Liver (tissue), 8 donors: ENCODE measurements at regions not wholly inside any gene's neighbourhood (a gene's known extent, or its start where the extent isn't known, plus 50 kb on each side); places are given as distances from the start of the nearest gene placed in this dataset.

ENCODE experiments used
- DNase-seq: peaks from one replicate; pipeline ENCODE4 v3.0.0-alpha.2; 2017; ENCODE audit warnings: low spot score
- H3K27ac ChIP-seq, 2 donors: one replicate each; pipeline ENCODE4 v1.7.0; 2013; ENCODE audit warnings: inconsistent platforms in 2 of 2, low read length in 2 of 2, control low read depth in 1 of 2, low read depth in 1 of 2, mild to moderate bottlenecking in 1 of 2
- H3K27me3 ChIP-seq, 4 donors: one replicate each; pipeline versions ENCODE4 v1.6.1 to v1.7.0; 2013; ENCODE audit warnings: low read length in 3 of 4, inconsistent platforms in 1 of 4, mild to moderate bottlenecking in 1 of 4, moderate library complexity in 1 of 4; ENCODE audit not compliant: control insufficient read depth in 4 of 4, insufficient read depth in 4 of 4
- H3K36me3 ChIP-seq, 4 donors: one replicate each; pipeline versions ENCODE4 v1.6.1 to v1.7.0; 2013; ENCODE audit warnings: low read length in 3 of 4, mild to moderate bottlenecking in 3 of 4, low read depth in 1 of 4, moderate library complexity in 1 of 4; ENCODE audit not compliant: control insufficient read depth in 4 of 4, insufficient read depth in 3 of 4
- H3K4me1 ChIP-seq, 4 donors: one replicate each; pipeline versions ENCODE4 v1.6.1 to v1.7.0; 2013; ENCODE audit warnings: low read length in 3 of 4, mild to moderate bottlenecking in 3 of 4, moderate library complexity in 1 of 4; ENCODE audit not compliant: control insufficient read depth in 4 of 4, insufficient read depth in 4 of 4
- H3K4me3 ChIP-seq, 3 donors: one replicate each; pipeline versions ENCODE4 v1.6.1 to v1.7.0; 2013; ENCODE audit warnings: low read length in 3 of 3, control low read depth in 1 of 3, low read depth in 1 of 3, mild to moderate bottlenecking in 1 of 3
- H3K9ac ChIP-seq, 2 donors: one replicate each; pipeline ENCODE4 v1.7.0; 2013; ENCODE audit warnings: low read length in 2 of 2, mild to moderate bottlenecking in 2 of 2, moderate library complexity in 2 of 2, control low read depth in 1 of 2, low read depth in 1 of 2
- H3K9me3 ChIP-seq, 4 donors: one replicate each; pipeline versions ENCODE4 v1.6.1 to v1.7.0; 2013; ENCODE audit warnings: low read length in 3 of 4; ENCODE audit not compliant: control insufficient read depth in 4 of 4
- ATF3 ChIP-seq: IDR thresholded peaks from 2 replicates; pipeline ENCODE4 v1.6.1; 2016; ENCODE audit warnings: antibody characterized with exemption
- EGR1 ChIP-seq, 2 donors: IDR thresholded peaks; 2 replicates each; pipeline ENCODE4 v1.6.1; 2016 to 2018; ENCODE audit warnings: antibody characterized with exemption in 2 of 2, low read depth in 2 of 2
- FOXA1 ChIP-seq: IDR thresholded peaks from 2 replicates; pipeline ENCODE4 v1.6.1; 2016; ENCODE audit warnings: antibody characterized with exemption
- FOXA2 ChIP-seq: IDR thresholded peaks from 2 replicates; pipeline ENCODE4 v1.6.1; 2016; ENCODE audit warnings: antibody characterized with exemption
- GABPA ChIP-seq, 2 donors: IDR thresholded peaks in 1 of 2; conservative IDR thresholded peaks in 1 of 2; 2 replicates each; pipeline ENCODE4 v1.6.1; 2016; ENCODE audit warnings: antibody characterized with exemption in 2 of 2, mild to moderate bottlenecking in 1 of 2, moderate library complexity in 1 of 2
- HNF4G ChIP-seq: IDR thresholded peaks from 2 replicates; pipeline ENCODE4 v1.6.1; 2016; ENCODE audit warnings: antibody characterized with exemption
- JUND ChIP-seq, 2 donors: IDR thresholded peaks; 2 replicates each; pipeline ENCODE4 v1.6.1; 2016; ENCODE audit warnings: antibody characterized with exemption in 2 of 2
- MAX ChIP-seq: IDR thresholded peaks from 2 replicates; pipeline ENCODE4 v1.6.1; 2016; ENCODE audit warnings: antibody characterized with exemption
- NR2F2 ChIP-seq: IDR thresholded peaks from 2 replicates; pipeline ENCODE4 v1.6.1; 2016; ENCODE audit warnings: antibody characterized with exemption
- RAD21 ChIP-seq, 2 donors: IDR thresholded peaks; 2 replicates each; pipeline ENCODE4 v1.6.1; 2016; ENCODE audit warnings: antibody characterized with exemption in 2 of 2, mild to moderate bottlenecking in 2 of 2
- RXRA ChIP-seq, 2 donors: IDR thresholded peaks; 2 replicates each; pipeline ENCODE4 v1.6.1; 2017 to 2018; ENCODE audit warnings: antibody characterized with exemption in 2 of 2, mild to moderate bottlenecking in 1 of 2
- SP1 ChIP-seq: IDR thresholded peaks from 2 replicates; pipeline ENCODE4 v1.6.1; 2018; ENCODE audit warnings: antibody characterized with exemption, mild to moderate bottlenecking
- TAF1 ChIP-seq: conservative IDR thresholded peaks from 2 replicates; pipeline ENCODE4 v1.6.1; 2016; ENCODE audit warnings: antibody characterized with exemption, mild to moderate bottlenecking
- YY1 ChIP-seq: IDR thresholded peaks from 2 replicates; pipeline ENCODE4 v1.6.1; 2016; ENCODE audit warnings: antibody characterized with exemption, mild to moderate bottlenecking
- ZBTB33 ChIP-seq: IDR thresholded peaks from 2 replicates; pipeline ENCODE4 v1.6.1; 2016; ENCODE audit warnings: antibody characterized with exemption
- WGBS: extraction: QIAGEN DNeasy Blood & Tissue Kit; methylation state at CpG from one replicate; pipeline ENCODE4 v1.1.7; 2013; 5-methylcytosine and 5-hydroxymethylcytosine counted together
- TF ChIP-seq, protein P1 (sequence below): IDR thresholded peaks from 2 replicates; pipeline ENCODE4 v1.6.1; 2016; ENCODE audit warnings: antibody characterized with exemption, mild to moderate bottlenecking
- TF ChIP-seq, protein P2 (sequence below): fragments of 150-350 bp; IDR thresholded peaks from 2 replicates; pipeline ENCODE4 v1.5.1; 2017; ENCODE audit warnings: improper control_type of control experiment, low read depth, low read length; ENCODE audit not compliant: missing input control
- donor health status: healthy.
- donor health status: healthy.
- donor health status: healthy.
- donor health status: healthy.
- donor health status: healthy.

DNA sequence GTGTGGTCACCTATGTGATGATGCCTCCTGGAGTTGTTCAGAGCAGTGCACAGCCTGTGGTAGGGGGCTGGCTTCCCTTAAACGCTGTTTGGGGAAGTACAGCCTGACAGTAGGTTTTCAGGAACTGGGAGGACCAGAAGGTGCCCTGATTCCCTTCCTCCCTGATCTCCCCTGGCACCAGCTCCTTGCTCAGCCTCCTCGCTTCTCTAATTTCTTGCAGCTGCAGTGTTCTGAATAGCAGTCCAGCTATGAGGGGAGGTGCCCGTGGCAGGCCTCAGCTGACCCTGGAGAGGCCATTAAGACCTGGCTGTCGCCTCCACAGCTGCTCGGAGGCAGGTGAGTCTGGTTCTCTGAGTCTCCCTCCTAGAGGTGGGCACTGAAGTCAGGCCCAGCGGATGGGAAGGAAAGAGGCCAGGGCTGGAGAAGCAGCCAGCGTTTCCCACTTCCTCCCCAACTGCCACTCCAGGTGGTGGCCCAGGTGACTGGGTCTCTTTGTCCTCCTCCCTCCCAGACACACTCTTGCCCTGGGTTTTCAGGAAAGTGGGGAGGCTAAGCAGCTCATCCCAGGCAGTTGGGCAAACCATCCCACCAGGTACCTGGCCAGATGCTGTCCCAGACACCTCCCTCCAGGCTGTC is 52.0 kb upstream of the RPL11 start:
- no peak overlapping the region for H3K27ac ChIP-seq
- H3K27me3 ChIP-seq: no peaks in the 10 kb centered on the region
- TF ChIP-seq ZBTB33 (no peak), YY1 (no peak), JUND (IDR thresholded peaks at IDR 0.05) (no peak), NR2F2 (no peak), FOXA2 (no peak), ATF3 (no peak), RAD21 (IDR thresholded peaks at IDR 0.05) (no peak), TAF1 (no peak), GABPA (IDR thresholded peaks at IDR 0.05 in 1 of 2, conservative IDR thresholded peaks at IDR 0.05 in 1 of 2) (no peak), EGR1 (IDR thresholded peaks at IDR 0.05; ENCODE audit: low read depth in 2 of 2) (no peak), FOXA1 (no peak), RXRA (IDR thresholded peaks at IDR 0.05) (no peak), MAX (no peak), SP1 (no peak), HNF4G (no peak)
- TF ChIP-seq, protein P1, sequence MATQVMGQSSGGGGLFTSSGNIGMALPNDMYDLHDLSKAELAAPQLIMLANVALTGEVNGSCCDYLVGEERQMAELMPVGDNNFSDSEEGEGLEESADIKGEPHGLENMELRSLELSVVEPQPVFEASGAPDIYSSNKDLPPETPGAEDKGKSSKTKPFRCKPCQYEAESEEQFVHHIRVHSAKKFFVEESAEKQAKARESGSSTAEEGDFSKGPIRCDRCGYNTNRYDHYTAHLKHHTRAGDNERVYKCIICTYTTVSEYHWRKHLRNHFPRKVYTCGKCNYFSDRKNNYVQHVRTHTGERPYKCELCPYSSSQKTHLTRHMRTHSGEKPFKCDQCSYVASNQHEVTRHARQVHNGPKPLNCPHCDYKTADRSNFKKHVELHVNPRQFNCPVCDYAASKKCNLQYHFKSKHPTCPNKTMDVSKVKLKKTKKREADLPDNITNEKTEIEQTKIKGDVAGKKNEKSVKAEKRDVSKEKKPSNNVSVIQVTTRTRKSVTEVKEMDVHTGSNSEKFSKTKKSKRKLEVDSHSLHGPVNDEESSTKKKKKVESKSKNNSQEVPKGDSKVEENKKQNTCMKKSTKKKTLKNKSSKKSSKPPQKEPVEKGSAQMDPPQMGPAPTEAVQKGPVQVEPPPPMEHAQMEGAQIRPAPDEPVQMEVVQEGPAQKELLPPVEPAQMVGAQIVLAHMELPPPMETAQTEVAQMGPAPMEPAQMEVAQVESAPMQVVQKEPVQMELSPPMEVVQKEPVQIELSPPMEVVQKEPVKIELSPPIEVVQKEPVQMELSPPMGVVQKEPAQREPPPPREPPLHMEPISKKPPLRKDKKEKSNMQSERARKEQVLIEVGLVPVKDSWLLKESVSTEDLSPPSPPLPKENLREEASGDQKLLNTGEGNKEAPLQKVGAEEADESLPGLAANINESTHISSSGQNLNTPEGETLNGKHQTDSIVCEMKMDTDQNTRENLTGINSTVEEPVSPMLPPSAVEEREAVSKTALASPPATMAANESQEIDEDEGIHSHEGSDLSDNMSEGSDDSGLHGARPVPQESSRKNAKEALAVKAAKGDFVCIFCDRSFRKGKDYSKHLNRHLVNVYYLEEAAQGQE: no peak
- no peaks in the 10 kb centered on the region for H3K36me3 ChIP-seq
- no peak overlapping the region for H3K4me3 ChIP-seq
- no peak overlapping the region for H3K9ac ChIP-seq
- 78% methylated on average over 7 of the region's 7 CpGs for WGBS
- no peaks in the 10 kb centered on the region for H3K9me3 ChIP-seq
- DNase-seq: no peak
- H3K4me1 ChIP-seq: peaks cover 0 to 7% (median 5%) of the 10 kb centered on the region in 4 donors

GRCh38 chr1:23638786-23639241 is 52.8 kb upstream of the RPL11 start:
- no peak overlapping the region for H3K27ac ChIP-seq
- WGBS: 46% methylated on average over 5 of the region's 5 CpGs
- no peak overlapping the region for H3K4me3 ChIP-seq
- DNase-seq: no peak
- no peak overlapping the region for H3K9ac ChIP-seq
- H3K36me3 ChIP-seq: no peaks in the 10 kb centered on the region
- no peaks in the 10 kb centered on the region for H3K9me3 ChIP-seq
- H3K4me1 ChIP-seq: peaks cover 0 to 7% (median 5%) of the 10 kb centered on the region in 4 donors
- H3K27me3 ChIP-seq: no peaks in the 10 kb centered on the region
- TF ChIP-seq TAF1 (no peak), ATF3 (no peak), ZBTB33 (no peak), EGR1 (IDR thresholded peaks at IDR 0.05; ENCODE audit: low read depth in 2 of 2) (no peak), FOXA1 (no peak), HNF4G (no peak), RAD21 (IDR thresholded peaks at IDR 0.05) (no peak), RXRA (IDR thresholded peaks at IDR 0.05) (no peak), JUND (IDR thresholded peaks at IDR 0.05) (no peak)
- TF ChIP-seq, protein P2, sequence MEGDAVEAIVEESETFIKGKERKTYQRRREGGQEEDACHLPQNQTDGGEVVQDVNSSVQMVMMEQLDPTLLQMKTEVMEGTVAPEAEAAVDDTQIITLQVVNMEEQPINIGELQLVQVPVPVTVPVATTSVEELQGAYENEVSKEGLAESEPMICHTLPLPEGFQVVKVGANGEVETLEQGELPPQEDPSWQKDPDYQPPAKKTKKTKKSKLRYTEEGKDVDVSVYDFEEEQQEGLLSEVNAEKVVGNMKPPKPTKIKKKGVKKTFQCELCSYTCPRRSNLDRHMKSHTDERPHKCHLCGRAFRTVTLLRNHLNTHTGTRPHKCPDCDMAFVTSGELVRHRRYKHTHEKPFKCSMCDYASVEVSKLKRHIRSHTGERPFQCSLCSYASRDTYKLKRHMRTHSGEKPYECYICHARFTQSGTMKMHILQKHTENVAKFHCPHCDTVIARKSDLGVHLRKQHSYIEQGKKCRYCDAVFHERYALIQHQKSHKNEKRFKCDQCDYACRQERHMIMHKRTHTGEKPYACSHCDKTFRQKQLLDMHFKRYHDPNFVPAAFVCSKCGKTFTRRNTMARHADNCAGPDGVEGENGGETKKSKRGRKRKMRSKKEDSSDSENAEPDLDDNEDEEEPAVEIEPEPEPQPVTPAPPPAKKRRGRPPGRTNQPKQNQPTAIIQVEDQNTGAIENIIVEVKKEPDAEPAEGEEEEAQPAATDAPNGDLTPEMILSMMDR: no peak
- TF ChIP-seq, protein P1: no peak
